Panc1 (cell line): ENCODE measurements at regions not wholly inside any gene's neighbourhood (a gene's known extent, or its start where the extent isn't known, plus 50 kb on each side); places are given as distances from the start of the nearest gene placed in this dataset.

Experiments
- ATAC-seq: fragments of 200-7000 bp; cut with Tn5 transposase; 2 replicates; pipeline ENCODE4 v1.9.1; 2020; ENCODE audit warnings: mild to moderate bottlenecking, moderate library complexity
- BruUV-seq: library from RNA; stranded (reverse); fragments of 400-500 nt; replicated peaks from 2 replicates; lab custom pipeline; 2021; lab: Mats Ljungman, UMichigan
- CTCF ChIA-PET: fragments of 300-600 bp; sonication (Branson Sonifier 250); formaldehyde crosslinking; loops from one replicate; lab custom pipeline; 2022; ENCODE audit warnings: antibody characterized with exemption; lab: Charles Lee
- POLR2A ChIA-PET: fragments of 300-600 bp; sonication (Branson Sonifier 250); formaldehyde crosslinking; loops from one replicate; lab custom pipeline; 2022; ENCODE audit warnings: antibody characterized with exemption; lab: Charles Lee
- DNase-seq: peaks from one replicate; pipeline ENCODE4 v3.0.0-alpha.2; 2010; ENCODE audit warnings: low read depth, low spot score
- H3K27ac ChIP-seq: 2 replicates; pipeline ENCODE4 v1.5.1; 2011; ENCODE audit warnings: mild to moderate bottlenecking, low read length, inconsistent platforms
- H3K27me3 ChIP-seq: fragments of 200-500 bp; sonication (Bioruptor generic); 2 replicates; pipeline ENCODE4 v1.6.0; 2014; ENCODE audit warnings: low read length, inconsistent platforms; ENCODE audit not compliant: control insufficient read depth, insufficient read depth
- H3K36me3 ChIP-seq: fragments of 200-500 bp; sonication (Bioruptor generic); 2 replicates; pipeline ENCODE4 v1.5.1; 2014; ENCODE audit warnings: inconsistent platforms, mild to moderate bottlenecking, low read length, moderate library complexity; ENCODE audit not compliant: control insufficient read depth, insufficient read depth
- H3K4me1 ChIP-seq: 2 replicates; pipeline ENCODE4 v1.5.1; 2011; ENCODE audit warnings: inconsistent platforms, mild to moderate bottlenecking, low read length, moderate library complexity; ENCODE audit not compliant: control insufficient read depth, insufficient read depth
- H3K4me3 ChIP-seq, 2 experiments: 2 replicates each; pipeline ENCODE4 v1.5.1; 2011 to 2012; ENCODE audit warnings: low read depth in 2 of 2, low read length in 2 of 2, mild to moderate bottlenecking in 2 of 2, inconsistent platforms in 1 of 2, moderate library complexity in 1 of 2
- H3K9me3 ChIP-seq: fragments of 200-500 bp; sonication (Bioruptor generic); 2 replicates; pipeline ENCODE4 v1.5.1; 2014; ENCODE audit warnings: low read depth, mild to moderate bottlenecking, inconsistent platforms, low read length, moderate library complexity; ENCODE audit not compliant: control insufficient read depth, insufficient read depth
- POLR2AphosphoS5 ChIP-seq: IDR thresholded peaks from 2 replicates; pipeline ENCODE4 v1.6.1; 2012; ENCODE audit warnings: mild to moderate bottlenecking, low read depth, low read length, moderate library complexity
- SIN3A ChIP-seq: IDR thresholded peaks from 2 replicates; pipeline ENCODE4 v1.6.1; 2012; ENCODE audit warnings: low read depth, mild to moderate bottlenecking, low read length, moderate library complexity, borderline replicate concordance; ENCODE audit not compliant: insufficient read depth
- TCF7L2 ChIP-seq: IDR thresholded peaks from 2 replicates; pipeline ENCODE4 v1.6.1; 2011; ENCODE audit warnings: mild to moderate bottlenecking, low read depth, low read length, inconsistent platforms
- in situ Hi-C: cut with HindIII; loops from 2 replicates; pipeline ENCODE4 v1.10.0; 2016; ENCODE audit warnings: low sequenced_read_pairs, low pct_unique_long_range_greater_than_20kb
- intact Hi-C: fragments of 100-400 bp; cut with micrococcal nuclease; formaldehyde crosslinking; loops from one replicate; pipeline ENCODE4 v1.10.0; 2022; ENCODE audit not compliant: unreplicated experiment
- TF ChIP-seq, protein P1 (sequence below): fragments of 450-650 bp; IDR thresholded peaks from 2 replicates; pipeline ENCODE4 v1.5.1; 2017; ENCODE audit warnings: mild to moderate bottlenecking
- TF ChIP-seq, protein P2 (sequence below), 2 experiments: IDR thresholded peaks; 2 replicates each; pipeline ENCODE4 v1.6.1; 2011 to 2012; ENCODE audit warnings: low read depth in 2 of 2, control low read depth in 1 of 2, low read length in 1 of 2, mild to moderate bottlenecking in 1 of 2, moderate library complexity in 1 of 2; ENCODE audit not compliant: insufficient read depth in 1 of 2

DNA sequence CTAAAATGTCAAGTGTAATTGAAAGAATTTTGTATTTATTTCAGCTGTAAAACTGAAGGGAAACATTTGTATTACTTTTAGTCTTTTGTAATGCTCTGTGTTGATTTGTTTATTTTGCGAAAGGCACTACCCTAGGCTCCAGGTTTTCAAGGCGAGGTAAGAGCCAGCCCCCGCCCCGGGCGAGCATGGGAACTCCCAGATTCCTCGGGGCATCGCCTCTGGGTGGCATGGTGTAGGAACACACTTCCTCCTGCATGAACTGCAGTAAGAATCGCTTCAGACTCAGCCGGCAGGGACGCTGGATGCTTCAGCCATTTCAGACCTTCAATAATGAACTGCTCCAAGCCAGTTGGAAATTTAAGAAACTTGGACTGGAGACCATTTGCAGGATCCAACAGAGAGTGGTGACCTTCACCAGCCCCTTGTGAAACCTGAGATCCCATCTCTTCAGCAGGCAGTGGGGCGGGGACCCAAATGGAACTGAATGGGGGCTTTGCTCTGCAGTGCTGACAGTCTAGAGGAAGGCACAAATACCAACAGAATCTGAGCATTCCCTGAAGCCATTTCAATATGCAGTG lies 544.3 kb upstream of the MGMT start:
- no peaks in the 10 kb centered on the region for H3K4me1 ChIP-seq
- POLR2A ChIA-PET = no interaction called here
- no peak overlapping the region for H3K4me3 ChIP-seq
- TF ChIP-seq TCF7L2 = no peak
- no peak for TF ChIP-seq SIN3A
- TF ChIP-seq POLR2AphosphoS5 = no peak
- TF ChIP-seq, protein P1, sequence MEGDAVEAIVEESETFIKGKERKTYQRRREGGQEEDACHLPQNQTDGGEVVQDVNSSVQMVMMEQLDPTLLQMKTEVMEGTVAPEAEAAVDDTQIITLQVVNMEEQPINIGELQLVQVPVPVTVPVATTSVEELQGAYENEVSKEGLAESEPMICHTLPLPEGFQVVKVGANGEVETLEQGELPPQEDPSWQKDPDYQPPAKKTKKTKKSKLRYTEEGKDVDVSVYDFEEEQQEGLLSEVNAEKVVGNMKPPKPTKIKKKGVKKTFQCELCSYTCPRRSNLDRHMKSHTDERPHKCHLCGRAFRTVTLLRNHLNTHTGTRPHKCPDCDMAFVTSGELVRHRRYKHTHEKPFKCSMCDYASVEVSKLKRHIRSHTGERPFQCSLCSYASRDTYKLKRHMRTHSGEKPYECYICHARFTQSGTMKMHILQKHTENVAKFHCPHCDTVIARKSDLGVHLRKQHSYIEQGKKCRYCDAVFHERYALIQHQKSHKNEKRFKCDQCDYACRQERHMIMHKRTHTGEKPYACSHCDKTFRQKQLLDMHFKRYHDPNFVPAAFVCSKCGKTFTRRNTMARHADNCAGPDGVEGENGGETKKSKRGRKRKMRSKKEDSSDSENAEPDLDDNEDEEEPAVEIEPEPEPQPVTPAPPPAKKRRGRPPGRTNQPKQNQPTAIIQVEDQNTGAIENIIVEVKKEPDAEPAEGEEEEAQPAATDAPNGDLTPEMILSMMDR = no peak
- TF ChIP-seq, protein P2, sequence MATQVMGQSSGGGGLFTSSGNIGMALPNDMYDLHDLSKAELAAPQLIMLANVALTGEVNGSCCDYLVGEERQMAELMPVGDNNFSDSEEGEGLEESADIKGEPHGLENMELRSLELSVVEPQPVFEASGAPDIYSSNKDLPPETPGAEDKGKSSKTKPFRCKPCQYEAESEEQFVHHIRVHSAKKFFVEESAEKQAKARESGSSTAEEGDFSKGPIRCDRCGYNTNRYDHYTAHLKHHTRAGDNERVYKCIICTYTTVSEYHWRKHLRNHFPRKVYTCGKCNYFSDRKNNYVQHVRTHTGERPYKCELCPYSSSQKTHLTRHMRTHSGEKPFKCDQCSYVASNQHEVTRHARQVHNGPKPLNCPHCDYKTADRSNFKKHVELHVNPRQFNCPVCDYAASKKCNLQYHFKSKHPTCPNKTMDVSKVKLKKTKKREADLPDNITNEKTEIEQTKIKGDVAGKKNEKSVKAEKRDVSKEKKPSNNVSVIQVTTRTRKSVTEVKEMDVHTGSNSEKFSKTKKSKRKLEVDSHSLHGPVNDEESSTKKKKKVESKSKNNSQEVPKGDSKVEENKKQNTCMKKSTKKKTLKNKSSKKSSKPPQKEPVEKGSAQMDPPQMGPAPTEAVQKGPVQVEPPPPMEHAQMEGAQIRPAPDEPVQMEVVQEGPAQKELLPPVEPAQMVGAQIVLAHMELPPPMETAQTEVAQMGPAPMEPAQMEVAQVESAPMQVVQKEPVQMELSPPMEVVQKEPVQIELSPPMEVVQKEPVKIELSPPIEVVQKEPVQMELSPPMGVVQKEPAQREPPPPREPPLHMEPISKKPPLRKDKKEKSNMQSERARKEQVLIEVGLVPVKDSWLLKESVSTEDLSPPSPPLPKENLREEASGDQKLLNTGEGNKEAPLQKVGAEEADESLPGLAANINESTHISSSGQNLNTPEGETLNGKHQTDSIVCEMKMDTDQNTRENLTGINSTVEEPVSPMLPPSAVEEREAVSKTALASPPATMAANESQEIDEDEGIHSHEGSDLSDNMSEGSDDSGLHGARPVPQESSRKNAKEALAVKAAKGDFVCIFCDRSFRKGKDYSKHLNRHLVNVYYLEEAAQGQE (IDR thresholded peaks at IDR 0.05; ENCODE audit: insufficient read depth in 1 of 2, low read depth in 2 of 2, low read length in 1 of 2) = no peak
- H3K27me3 ChIP-seq = peaks cover 4% of the 10 kb centered on the region; the same call in 1 of the 2 replicates
- H3K9me3 ChIP-seq = no peaks in the 10 kb centered on the region
- no TSS peak for BruUV-seq
- no peak overlapping the region for H3K27ac ChIP-seq
- no peak for ATAC-seq
- in situ Hi-C loops (no loop called here), intact Hi-C loops (no loop called here)
- CTCF ChIA-PET = no interaction called here
- no peak for DNase-seq
- H3K36me3 ChIP-seq = no peaks in the 10 kb centered on the region

DNA sequence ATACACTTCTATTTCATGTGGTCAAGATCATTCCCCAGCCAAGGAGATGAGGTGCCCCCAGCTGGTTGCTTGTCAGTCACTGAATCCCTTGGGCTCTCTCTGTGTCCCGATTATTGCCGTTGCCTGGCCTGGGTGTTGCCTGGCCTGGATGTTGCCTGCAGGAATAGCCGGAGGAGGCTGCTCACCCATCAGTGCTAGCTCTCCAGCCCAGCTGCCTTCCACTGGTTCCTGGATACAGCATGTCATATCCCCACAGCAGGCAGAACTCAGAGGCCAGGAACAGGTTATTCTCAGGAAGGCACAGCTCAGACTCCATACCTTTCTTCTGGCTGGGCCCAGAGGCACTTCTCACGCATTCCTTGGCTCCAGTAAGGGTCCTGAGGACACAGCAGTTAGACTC lies 542.1 kb upstream of the MGMT start:
- Histone ChIP-seq H3K36me3 (no peaks in the 10 kb centered on the region), H3K4me3 (no peak overlapping the region), H3K27ac (no peak overlapping the region), H3K4me1 (no peaks in the 10 kb centered on the region), H3K27me3 (no peaks in the 10 kb centered on the region), H3K9me3 (no peaks in the 10 kb centered on the region)
- BruUV-seq = no TSS peak
- ChIA-PET CTCF (no interaction called here), POLR2A (no interaction called here)
- in situ Hi-C loops = no loop called here
- intact Hi-C loops = no loop called here
- TF ChIP-seq SIN3A (no peak), POLR2AphosphoS5 (no peak), TCF7L2 (no peak)
- TF ChIP-seq, protein P2 (IDR thresholded peaks at IDR 0.05; ENCODE audit: insufficient read depth in 1 of 2, low read depth in 2 of 2, low read length in 1 of 2) = no peak
- TF ChIP-seq, protein P1 = no peak
- ATAC-seq (no peak), DNase-seq (no peak)
